ENCODE measurements at regions not wholly inside any gene's neighbourhood (a gene's known extent, or its start where the extent isn't known, plus 50 kb on each side); places are given as distances from the start of the nearest gene placed in this dataset.

DNA sequence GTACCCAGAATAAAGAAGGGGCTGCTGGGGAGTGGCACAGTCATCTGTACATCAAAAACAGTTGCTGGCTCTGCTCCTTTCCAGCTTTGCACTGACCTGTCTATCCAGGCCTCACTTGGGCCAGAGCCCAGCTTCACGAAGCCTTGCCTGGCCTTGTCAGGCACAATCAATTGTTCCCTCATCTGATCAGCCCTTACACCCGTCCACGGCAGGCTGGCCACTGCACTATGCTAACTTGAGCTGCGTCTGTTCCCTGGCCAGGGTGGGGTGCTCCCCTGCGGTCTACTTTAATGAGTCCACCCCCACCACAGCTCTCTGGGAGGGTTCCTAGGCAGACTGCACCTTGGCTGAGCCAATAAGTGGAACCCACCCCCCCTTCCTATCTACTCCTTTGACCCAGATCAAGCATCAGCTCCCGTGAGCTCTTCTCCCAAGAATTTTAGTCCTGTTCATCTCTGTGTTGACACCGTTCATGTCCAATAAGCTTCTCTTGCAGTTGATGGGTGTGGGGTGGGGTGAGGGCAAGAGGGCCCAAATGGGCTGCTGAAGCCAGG, 74.3 kb upstream of the MLN start:
- in situ Hi-C loops (cut with HindIII; ENCODE audit: low pct_unique_long_range_greater_than_20kb, low sequenced_read_pairs), result no loop called here
- TF ChIP-seq JUND (IDR thresholded peaks at IDR 0.05; ENCODE audit: low read depth), result no peak
- DNase-seq (ENCODE audit: low read depth in 1 of 2, low spot score in 1 of 2), result no peak

- DNase-seq (ENCODE audit: low read depth in 1 of 2, low spot score in 1 of 2), result no peak
- no peak for TF ChIP-seq JUND (IDR thresholded peaks at IDR 0.05; ENCODE audit: low read depth)
- in situ Hi-C loops (cut with HindIII; ENCODE audit: low pct_unique_long_range_greater_than_20kb, low sequenced_read_pairs), result no loop called here
These were observed 71.9 kb upstream of the MLN start for GRCh38 chr6:33875696-33876095.

- in situ Hi-C loops (cut with HindIII; ENCODE audit: low pct_unique_long_range_greater_than_20kb, low sequenced_read_pairs), result no loop called here
- DNase-seq (ENCODE audit: low read depth in 1 of 2, low spot score in 1 of 2), result no peak
- no peak for TF ChIP-seq JUND (IDR thresholded peaks at IDR 0.05; ENCODE audit: low read depth)
These were observed 71.4 kb upstream of the MLN start for GRCh38 chr6:33875141-33875581.

- TF ChIP-seq JUND (IDR thresholded peaks at IDR 0.05; ENCODE audit: low read depth), result no peak
- DNase-seq (ENCODE audit: low read depth in 1 of 2, low spot score in 1 of 2), result no peak
- in situ Hi-C loops (cut with HindIII; ENCODE audit: low pct_unique_long_range_greater_than_20kb, low sequenced_read_pairs), result no loop called here
These were observed 70.4 kb upstream of the MLN start for GRCh38 chr6:33874136-33874760.

- no peak for TF ChIP-seq JUND (IDR thresholded peaks at IDR 0.05; ENCODE audit: low read depth)
- DNase-seq (ENCODE audit: low read depth in 1 of 2, low spot score in 1 of 2), result no peak
- in situ Hi-C loops (cut with HindIII; ENCODE audit: low pct_unique_long_range_greater_than_20kb, low sequenced_read_pairs), result no loop called here
These were observed 69.0 kb upstream of the MLN start for GRCh38 chr6:33872761-33873160.

DNA sequence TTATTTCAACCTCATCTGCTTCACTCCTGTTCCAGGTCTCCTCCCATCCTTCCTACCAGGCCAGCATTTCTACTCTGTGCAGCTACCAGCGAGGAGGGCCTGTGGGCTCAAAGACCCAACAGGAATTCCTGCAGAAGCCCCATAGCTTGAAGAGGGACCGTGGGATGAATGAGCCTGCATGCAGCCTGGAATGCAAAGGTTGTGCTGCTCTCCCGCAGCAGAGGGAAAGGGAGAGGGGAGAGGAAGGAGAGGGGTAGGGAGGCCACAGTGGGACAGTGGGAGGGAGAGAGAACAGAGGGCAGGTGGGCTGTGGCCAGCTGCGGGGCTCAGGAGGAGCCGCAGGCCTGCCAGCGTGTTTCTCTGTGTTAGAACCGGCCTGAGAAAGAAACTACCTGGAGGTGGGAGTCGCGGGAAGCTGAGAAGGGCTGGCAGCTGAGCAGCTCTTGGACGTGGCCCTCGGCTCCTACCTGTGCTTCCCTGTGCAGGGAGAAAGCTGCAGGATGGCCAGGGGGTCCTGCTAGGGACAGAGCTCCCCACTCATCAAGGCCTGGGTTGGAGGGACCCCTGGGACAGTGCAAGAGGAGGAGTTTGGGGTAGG, 66.1 kb upstream of the MLN start:
- no peak for DNase-seq (ENCODE audit: low read depth in 1 of 2, low spot score in 1 of 2)
- no peak for TF ChIP-seq JUND (IDR thresholded peaks at IDR 0.05; ENCODE audit: low read depth)
- in situ Hi-C loops (cut with HindIII; ENCODE audit: low pct_unique_long_range_greater_than_20kb, low sequenced_read_pairs), result no loop called here

DNA sequence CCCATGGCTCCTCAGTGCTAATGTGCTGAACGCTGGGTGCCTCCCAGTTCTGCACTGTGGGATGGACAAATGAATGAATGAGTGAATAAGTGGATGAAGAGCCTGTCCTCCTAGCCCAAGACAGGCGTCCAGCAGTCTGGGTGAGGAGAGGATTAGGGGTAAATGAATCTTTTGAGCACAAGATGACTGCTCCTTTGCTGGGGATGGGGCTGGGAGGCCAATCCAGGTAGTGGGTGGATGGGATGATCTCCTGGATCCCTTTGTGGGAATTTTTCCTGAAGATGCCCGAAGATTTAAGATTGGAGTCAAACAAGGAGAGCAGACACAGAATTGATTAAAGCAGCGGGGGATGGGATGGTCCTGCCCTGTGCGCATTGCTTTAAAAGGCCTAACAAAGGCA, 65.3 kb upstream of the MLN start:
- in situ Hi-C loops (cut with HindIII; ENCODE audit: low pct_unique_long_range_greater_than_20kb, low sequenced_read_pairs), result no loop called here
- TF ChIP-seq JUND (IDR thresholded peaks at IDR 0.05; ENCODE audit: low read depth), result no peak
- no peak for DNase-seq (ENCODE audit: low read depth in 1 of 2, low spot score in 1 of 2)

DNA sequence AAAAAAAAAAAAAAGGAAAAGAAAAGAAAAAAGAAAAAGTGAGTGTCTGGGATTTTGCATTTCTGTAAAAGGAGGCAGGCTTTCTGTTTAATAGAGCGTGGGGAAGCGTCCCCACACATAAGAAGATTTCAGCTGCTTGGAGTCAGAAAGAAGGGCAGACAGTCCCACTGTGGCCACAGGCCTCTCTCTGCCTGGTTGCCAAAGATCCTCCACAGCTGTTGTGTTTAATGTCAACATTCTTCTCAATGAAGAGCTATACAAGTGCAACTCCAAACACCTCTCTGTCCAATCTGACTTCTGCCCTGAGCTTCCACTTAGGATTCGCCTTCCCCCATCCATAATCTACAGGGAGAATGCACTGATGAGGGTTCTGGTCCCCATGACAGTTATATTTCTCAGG, 64.3 kb upstream of the MLN start:
- in situ Hi-C loops (cut with HindIII; ENCODE audit: low pct_unique_long_range_greater_than_20kb, low sequenced_read_pairs), result no loop called here
- TF ChIP-seq JUND (IDR thresholded peaks at IDR 0.05; ENCODE audit: low read depth), result no peak
- DNase-seq (ENCODE audit: low read depth in 1 of 2, low spot score in 1 of 2), result no peak

GRCh38 chr6:33865478-33866077, 61.8 kb upstream of the MLN start:
- TF ChIP-seq JUND (IDR thresholded peaks at IDR 0.05; ENCODE audit: low read depth), result no peak
- in situ Hi-C loops (cut with HindIII; ENCODE audit: low pct_unique_long_range_greater_than_20kb, low sequenced_read_pairs), result no loop called here
- no peak for DNase-seq (ENCODE audit: low read depth in 1 of 2, low spot score in 1 of 2)

- TF ChIP-seq JUND (IDR thresholded peaks at IDR 0.05; ENCODE audit: low read depth), result no peak
- in situ Hi-C loops (cut with HindIII; ENCODE audit: low pct_unique_long_range_greater_than_20kb, low sequenced_read_pairs), result no loop called here
- DNase-seq (ENCODE audit: low read depth in 1 of 2, low spot score in 1 of 2), result no peak
These were observed 60.1 kb upstream of the MLN start for GRCh38 chr6:33863723-33864440.

DNA sequence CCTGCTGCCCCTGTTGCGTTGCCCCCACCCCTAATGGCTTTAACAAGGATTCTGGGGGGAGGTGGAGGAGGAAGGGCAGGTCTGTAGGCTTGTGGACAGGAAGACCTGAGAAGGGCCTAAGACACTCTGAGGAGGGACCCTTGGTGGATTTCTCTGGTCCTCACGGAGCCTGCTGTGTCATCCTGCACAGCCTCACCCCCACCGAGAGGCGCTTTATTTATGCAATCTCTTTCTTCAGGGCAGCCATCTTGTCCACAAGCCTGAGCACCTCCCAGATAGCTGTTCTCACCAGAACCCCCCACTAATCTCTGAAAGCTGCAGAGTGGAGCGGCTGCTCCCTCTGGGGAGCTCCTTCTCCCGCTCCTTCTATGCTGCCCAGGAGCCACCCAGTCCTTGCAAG, 59.3 kb upstream of the MLN start:
- no peak for DNase-seq (ENCODE audit: low read depth in 1 of 2, low spot score in 1 of 2)
- no peak for TF ChIP-seq JUND (IDR thresholded peaks at IDR 0.05; ENCODE audit: low read depth)
- in situ Hi-C loops (cut with HindIII; ENCODE audit: low pct_unique_long_range_greater_than_20kb, low sequenced_read_pairs), result no loop called here

GRCh38 chr6:33862536-33862935, 58.7 kb upstream of the MLN start:
- DNase-seq (ENCODE audit: low read depth in 1 of 2, low spot score in 1 of 2), result no peak
- in situ Hi-C loops (cut with HindIII; ENCODE audit: low pct_unique_long_range_greater_than_20kb, low sequenced_read_pairs), result no loop called here
- TF ChIP-seq JUND (IDR thresholded peaks at IDR 0.05; ENCODE audit: low read depth), result no peak

- no peak for DNase-seq (ENCODE audit: low read depth in 1 of 2, low spot score in 1 of 2)
- no peak for TF ChIP-seq JUND (IDR thresholded peaks at IDR 0.05; ENCODE audit: low read depth)
- in situ Hi-C loops (cut with HindIII; ENCODE audit: low pct_unique_long_range_greater_than_20kb, low sequenced_read_pairs), result no loop called here
These were observed 57.9 kb upstream of the MLN start for GRCh38 chr6:33861722-33862121.

Data from T47D (cell line).